Activated CD4-positive, alpha-beta T cell treated with anti-CD3 and anti-CD28 coated beads, Interleukin-2, Interleukin-6, amounts not matched to agents 100 ng/mL and 50 ng/mL, durations not matched to agents 16 hours and 8 hours (primary cell): ENCODE measurements at regions not wholly inside any gene's neighbourhood (a gene's known extent, or its start where the extent isn't known, plus 50 kb on each side); places are given as distances from the start of the nearest gene placed in this dataset.

ENCODE experiments used
- DNase-seq: peaks from one replicate; pipeline ENCODE4 v3.0.0-alpha.2; 2020

DNA sequence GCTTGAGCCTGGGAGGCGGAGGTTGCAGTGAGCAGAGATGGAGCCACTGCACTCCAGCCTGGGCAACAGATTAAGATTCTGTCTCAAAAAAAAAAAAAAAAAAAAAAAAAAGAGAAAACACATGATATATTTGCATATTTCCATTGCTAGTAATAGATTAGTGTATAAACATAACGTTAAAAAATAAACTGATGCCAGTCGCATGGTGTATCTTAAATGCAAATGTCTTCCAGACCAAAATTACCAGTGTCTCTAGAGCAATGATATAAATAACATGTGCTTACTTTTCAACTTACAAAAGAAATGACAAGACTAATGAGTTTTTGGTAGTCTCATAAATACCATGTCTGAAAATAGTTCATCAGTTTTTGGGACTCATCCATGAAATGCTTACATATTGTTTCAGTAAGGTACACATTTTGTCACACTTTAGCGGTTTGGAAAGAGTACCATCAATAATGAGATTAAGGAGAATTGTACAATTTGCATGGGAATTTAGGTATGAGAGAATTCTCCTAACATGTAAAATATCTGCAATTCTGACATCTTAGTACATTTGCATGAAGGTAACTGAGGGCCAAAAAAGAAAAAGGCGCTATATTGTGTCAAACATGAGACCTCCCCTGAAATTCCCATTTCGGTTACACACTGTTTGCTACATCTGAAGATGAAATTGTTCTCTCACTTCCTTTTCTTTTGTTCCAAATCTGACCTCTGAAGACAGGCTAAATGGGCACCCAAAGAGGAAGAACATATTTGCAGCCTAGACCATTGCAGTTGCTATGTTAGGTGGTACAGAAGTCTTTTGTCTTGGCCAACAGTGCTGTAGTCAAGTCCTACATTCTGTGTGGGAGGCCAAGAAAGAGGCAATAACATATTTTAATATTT, 51.5 kb upstream of the PIP4K2A start:
- no peak for DNase-seq

DNA sequence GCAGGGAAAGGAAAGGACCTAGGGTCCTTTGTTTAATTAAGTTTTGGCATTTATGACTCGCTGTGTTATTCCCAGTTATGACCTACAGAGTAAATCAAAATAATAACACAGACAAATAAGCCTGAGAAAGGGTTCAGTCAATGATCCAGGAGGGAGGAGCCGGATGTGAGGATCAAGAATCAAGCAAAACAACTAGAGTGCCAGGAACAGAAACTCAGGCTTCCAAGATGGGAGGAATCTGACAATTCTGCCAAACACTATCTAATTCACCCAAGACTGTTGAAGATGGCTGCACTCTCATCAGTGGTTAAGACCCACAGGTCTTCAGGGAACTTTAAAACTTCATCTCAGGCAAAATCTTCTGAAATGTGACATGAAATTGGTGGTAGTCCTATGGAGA, 50.3 kb upstream of the PIP4K2A start:
- no peak for DNase-seq
